GM20000 (cell line): ENCODE measurements at regions not wholly inside any gene's neighbourhood (a gene's known extent, or its start where the extent isn't known, plus 50 kb on each side); places are given as distances from the start of the nearest gene placed in this dataset.
A peak's percentile ranks its signal among the peaks of the same experiment; 100 is the strongest.

ENCODE experiments used
- DNase-seq: peaks from one replicate; pipeline ENCODE4 v3.0.0; 2012; ENCODE audit warnings: low spot score
- TF ChIP-seq, protein P1 (sequence below): IDR thresholded peaks from 2 replicates; pipeline ENCODE4 v1.5.1; 2012; ENCODE audit warnings: mild to moderate bottlenecking, control low read depth; ENCODE audit errors: extremely low read depth, missing control alignments

- TF ChIP-seq, protein P1, sequence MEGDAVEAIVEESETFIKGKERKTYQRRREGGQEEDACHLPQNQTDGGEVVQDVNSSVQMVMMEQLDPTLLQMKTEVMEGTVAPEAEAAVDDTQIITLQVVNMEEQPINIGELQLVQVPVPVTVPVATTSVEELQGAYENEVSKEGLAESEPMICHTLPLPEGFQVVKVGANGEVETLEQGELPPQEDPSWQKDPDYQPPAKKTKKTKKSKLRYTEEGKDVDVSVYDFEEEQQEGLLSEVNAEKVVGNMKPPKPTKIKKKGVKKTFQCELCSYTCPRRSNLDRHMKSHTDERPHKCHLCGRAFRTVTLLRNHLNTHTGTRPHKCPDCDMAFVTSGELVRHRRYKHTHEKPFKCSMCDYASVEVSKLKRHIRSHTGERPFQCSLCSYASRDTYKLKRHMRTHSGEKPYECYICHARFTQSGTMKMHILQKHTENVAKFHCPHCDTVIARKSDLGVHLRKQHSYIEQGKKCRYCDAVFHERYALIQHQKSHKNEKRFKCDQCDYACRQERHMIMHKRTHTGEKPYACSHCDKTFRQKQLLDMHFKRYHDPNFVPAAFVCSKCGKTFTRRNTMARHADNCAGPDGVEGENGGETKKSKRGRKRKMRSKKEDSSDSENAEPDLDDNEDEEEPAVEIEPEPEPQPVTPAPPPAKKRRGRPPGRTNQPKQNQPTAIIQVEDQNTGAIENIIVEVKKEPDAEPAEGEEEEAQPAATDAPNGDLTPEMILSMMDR = no peak
- DNase-seq = no peak
Observed at GRCh38 chr1:233435622-233436021, 108.1 kb downstream of the MAP3K21 start.

GRCh38 chr1:233439721-233440120 lies 112.2 kb downstream of the MAP3K21 start:
- TF ChIP-seq, protein P1 = no peak
- no peak for DNase-seq

DNA sequence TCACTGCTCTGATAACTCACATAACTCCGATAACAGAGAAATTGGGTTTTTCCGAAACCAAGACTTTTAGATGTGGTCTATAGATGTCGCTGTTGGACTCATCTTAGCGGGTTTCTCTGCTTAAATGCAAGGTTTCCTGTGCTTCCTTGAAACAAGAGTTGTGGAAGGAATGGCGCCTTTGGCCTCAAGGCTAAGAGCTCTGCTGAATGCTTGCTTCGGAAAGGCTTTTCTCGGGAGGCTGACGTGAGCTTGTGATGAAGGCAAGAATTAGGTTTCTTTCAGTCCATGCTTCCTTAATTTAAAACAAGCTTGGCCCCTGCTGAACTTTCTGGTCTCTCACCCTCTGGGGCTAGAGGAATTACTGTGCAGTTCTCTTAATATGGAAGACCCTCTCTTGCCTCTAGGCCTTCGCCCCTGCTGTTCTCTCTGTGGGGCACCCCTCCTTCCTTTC lies 113.5 kb downstream of the MAP3K21 start:
- peak; percentile 46 for DNase-seq
- TF ChIP-seq, protein P1 = peak; percentile 43

DNA sequence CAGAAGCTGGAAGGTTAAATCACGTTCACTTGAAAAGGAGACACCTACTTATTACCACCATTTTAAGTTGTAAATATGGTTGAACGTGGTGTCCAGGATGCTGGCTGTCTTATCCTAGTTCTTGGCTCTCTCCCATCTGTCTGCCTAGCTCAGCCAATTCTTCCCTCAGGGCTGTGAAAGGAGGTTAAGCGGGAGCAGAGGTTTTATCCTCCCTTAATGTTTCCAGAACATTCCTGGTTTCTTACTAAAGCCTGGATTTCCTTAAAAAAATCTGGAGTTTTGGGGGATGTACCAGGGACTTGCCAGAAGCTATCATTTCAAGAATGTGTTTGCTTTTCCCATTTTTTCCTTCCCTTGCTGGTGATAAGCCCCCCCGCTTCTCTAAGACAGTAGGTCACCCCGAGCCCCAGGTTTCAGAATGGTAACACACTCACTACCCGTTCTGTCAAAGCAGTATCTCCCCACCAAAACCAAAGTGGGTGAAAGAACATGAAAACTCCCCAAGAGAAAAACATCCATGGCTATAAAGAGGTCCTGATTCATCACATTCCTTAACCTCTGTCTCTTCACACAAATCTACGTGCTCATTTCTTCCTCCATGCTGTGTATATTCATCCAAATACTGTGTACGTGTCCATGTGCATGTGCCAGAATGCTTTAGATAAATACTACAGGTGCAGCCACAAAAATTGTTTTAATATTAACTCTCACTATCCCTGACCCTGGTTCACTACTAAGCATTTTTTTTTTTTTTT lies 114.7 kb downstream of the MAP3K21 start:
- TF ChIP-seq, protein P1 = no peak

DNA sequence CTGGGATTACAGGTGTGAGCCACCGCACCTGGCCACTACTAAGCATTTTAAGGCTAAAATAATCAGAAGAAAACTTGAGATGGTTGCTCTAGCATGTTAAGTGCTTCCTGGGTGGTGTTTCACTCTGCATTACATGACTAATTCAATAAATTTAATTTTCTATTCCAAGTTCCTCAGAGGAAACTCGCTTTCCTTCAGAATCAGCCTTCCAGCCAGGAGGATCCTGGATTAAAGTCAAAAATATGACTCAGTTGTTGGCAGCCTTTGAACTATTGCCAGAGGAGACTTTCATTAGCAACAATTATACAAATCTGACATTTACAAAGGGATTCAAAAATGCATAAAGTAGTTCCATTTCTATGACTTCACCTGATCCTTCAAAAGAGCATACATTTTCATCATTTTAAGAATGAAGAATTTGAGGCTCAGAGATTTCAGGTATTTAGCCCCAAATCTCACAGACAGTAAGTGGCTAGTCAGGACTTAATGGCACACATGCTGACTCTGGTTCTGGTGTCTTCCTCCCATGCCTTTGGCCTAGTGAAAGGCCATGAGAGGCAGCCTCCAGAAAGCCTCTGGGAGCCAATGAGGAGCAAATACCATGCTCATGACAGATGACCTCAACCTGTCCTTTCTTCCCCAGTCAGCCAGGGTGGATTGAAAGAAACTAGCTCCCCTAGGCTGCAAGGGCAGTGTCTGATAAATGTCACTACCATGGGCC lies 115.7 kb downstream of the MAP3K21 start:
- no peak for DNase-seq
- TF ChIP-seq, protein P1 = no peak

More for the DNA sequence above, 114.7 kb downstream of the MAP3K21 start:
- DNase-seq = no peak

GRCh38 chr1:233444484-233444883 lies 117.0 kb downstream of the MAP3K21 start:
- TF ChIP-seq, protein P1 = no peak
- no peak for DNase-seq

- TF ChIP-seq, protein P1 = no peak
- no peak for DNase-seq
Observed at GRCh38 chr1:233445737-233446136, 118.2 kb downstream of the MAP3K21 start.
